Liver (tissue), 3 donors: ENCODE measurements at regions not wholly inside any gene's neighbourhood (a gene's known extent, or its start where the extent isn't known, plus 50 kb on each side); places are given as distances from the start of the nearest gene placed in this dataset.

Experiments used
- ATF3 ChIP-seq: IDR thresholded peaks from 2 replicates; pipeline ENCODE4 v1.6.1; 2016; ENCODE audit warnings: antibody characterized with exemption
- CTCF ChIP-seq: fragments of 150-350 bp; IDR thresholded peaks from 2 replicates; pipeline ENCODE4 v1.5.1; 2017; ENCODE audit warnings: improper control_type of control experiment, low read depth, low read length; ENCODE audit not compliant: missing input control
- EGR1 ChIP-seq, 2 donors: IDR thresholded peaks; 2 replicates each; pipeline ENCODE4 v1.6.1; 2016 to 2018; ENCODE audit warnings: antibody characterized with exemption in 2 of 2, low read depth in 2 of 2
- FOXA1 ChIP-seq: IDR thresholded peaks from 2 replicates; pipeline ENCODE4 v1.6.1; 2016; ENCODE audit warnings: antibody characterized with exemption
- HNF4A ChIP-seq, 2 donors: conservative IDR thresholded peaks; 2 replicates each; pipeline ENCODE4 v1.6.1; 2016; ENCODE audit warnings: antibody characterized with exemption in 2 of 2, mild to moderate bottlenecking in 2 of 2
- JUND ChIP-seq, 2 donors: IDR thresholded peaks; 2 replicates each; pipeline ENCODE4 v1.6.1; 2016; ENCODE audit warnings: antibody characterized with exemption in 2 of 2
- RAD21 ChIP-seq, 2 donors: IDR thresholded peaks; 2 replicates each; pipeline ENCODE4 v1.6.1; 2016; ENCODE audit warnings: antibody characterized with exemption in 2 of 2, mild to moderate bottlenecking in 2 of 2
- SP1 ChIP-seq: IDR thresholded peaks from 2 replicates; pipeline ENCODE4 v1.6.1; 2018; ENCODE audit warnings: antibody characterized with exemption, mild to moderate bottlenecking
- YY1 ChIP-seq: IDR thresholded peaks from 2 replicates; pipeline ENCODE4 v1.6.1; 2016; ENCODE audit warnings: antibody characterized with exemption, mild to moderate bottlenecking
- donor health status: healthy.
- donor health status: healthy.

DNA sequence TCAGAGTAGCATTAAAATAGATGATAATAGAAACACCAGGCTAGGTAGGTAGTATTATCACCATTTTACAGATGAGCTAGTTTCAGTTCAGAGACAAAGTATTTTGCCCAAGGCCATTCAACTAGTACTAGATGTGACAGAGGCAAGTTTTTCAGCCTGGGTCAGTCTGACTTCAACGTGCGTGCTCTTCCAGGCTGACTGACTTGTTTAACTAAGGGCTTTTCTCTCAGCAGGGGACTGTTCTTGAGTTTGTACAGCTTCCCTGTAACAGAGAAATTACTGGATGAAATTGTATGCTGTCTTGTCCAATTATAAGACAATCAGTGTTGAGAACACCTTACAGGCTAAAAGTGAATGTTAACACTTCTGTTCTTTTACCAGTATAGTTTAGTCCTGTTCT, 333.5 kb upstream of the MAN1A1 start:
- TF ChIP-seq SP1, result no peak
- TF ChIP-seq CTCF, result no peak
- TF ChIP-seq FOXA1, result no peak
- TF ChIP-seq HNF4A (conservative IDR thresholded peaks at IDR 0.05), result no peak
- TF ChIP-seq JUND (IDR thresholded peaks at IDR 0.05), result no peak
- TF ChIP-seq YY1, result no peak
- TF ChIP-seq ATF3, result no peak
- no peak for TF ChIP-seq EGR1 (IDR thresholded peaks at IDR 0.05; ENCODE audit: low read depth in 2 of 2)
- no peak for TF ChIP-seq RAD21 (IDR thresholded peaks at IDR 0.05)
